ENCODE measurements at regions not wholly inside any gene's neighbourhood (a gene's known extent, or its start where the extent isn't known, plus 50 kb on each side); places are given as distances from the start of the nearest gene placed in this dataset.

- TF ChIP-seq TSHZ2 (CRISPR knock-in tag; IDR thresholded peaks at IDR 0.05) (no peak), CSDC2 (CRISPR knock-in tag; IDR thresholded peaks at IDR 0.05) (no peak), ARNTL (CRISPR knock-in tag; IDR thresholded peaks at IDR 0.05; ENCODE audit: borderline replicate concordance, low read depth) (no peak), SNAI2 (CRISPR knock-in tag; IDR thresholded peaks at IDR 0.05) (no peak), ZNF8 (CRISPR knock-in tag; IDR thresholded peaks at IDR 0.05) (no peak), ZC3H10 (CRISPR knock-in tag; IDR thresholded peaks at IDR 0.05) (no peak), TCF4 (CRISPR knock-in tag; IDR thresholded peaks at IDR 0.05; ENCODE audit: borderline replicate concordance) (no peak), ZFP3 (CRISPR knock-in tag; IDR thresholded peaks at IDR 0.05) (no peak)
Measured at GRCh38 chr15:99906793-99907192, 173.6 kb upstream of the LYSMD4 start (continued).

GRCh38 chr15:99906311-99906710 is 173.1 kb upstream of the LYSMD4 start:
- TF ChIP-seq, protein P1, sequence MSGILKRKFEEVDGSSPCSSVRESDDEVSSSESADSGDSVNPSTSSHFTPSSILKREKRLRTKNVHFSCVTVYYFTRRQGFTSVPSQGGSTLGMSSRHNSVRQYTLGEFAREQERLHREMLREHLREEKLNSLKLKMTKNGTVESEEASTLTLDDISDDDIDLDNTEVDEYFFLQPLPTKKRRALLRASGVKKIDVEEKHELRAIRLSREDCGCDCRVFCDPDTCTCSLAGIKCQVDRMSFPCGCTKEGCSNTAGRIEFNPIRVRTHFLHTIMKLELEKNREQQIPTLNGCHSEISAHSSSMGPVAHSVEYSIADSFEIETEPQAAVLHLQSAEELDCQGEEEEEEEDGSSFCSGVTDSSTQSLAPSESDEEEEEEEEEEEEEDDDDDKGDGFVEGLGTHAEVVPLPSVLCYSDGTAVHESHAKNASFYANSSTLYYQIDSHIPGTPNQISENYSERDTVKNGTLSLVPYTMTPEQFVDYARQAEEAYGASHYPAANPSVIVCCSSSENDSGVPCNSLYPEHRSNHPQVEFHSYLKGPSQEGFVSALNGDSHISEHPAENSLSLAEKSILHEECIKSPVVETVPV (CRISPR knock-in tag; IDR thresholded peaks at IDR 0.05), result no peak
- TF ChIP-seq, protein P2, sequence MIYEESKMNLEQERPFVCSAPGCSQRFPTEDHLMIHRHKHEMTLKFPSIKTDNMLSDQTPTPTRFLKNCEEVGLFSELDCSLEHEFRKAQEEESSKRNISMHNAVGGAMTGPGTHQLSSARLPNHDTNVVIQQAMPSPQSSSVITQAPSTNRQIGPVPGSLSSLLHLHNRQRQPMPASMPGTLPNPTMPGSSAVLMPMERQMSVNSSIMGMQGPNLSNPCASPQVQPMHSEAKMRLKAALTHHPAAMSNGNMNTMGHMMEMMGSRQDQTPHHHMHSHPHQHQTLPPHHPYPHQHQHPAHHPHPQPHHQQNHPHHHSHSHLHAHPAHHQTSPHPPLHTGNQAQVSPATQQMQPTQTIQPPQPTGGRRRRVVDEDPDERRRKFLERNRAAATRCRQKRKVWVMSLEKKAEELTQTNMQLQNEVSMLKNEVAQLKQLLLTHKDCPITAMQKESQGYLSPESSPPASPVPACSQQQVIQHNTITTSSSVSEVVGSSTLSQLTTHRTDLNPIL (CRISPR knock-in tag; IDR thresholded peaks at IDR 0.05; ENCODE audit: low read depth), result no peak
- TF ChIP-seq, protein P3, sequence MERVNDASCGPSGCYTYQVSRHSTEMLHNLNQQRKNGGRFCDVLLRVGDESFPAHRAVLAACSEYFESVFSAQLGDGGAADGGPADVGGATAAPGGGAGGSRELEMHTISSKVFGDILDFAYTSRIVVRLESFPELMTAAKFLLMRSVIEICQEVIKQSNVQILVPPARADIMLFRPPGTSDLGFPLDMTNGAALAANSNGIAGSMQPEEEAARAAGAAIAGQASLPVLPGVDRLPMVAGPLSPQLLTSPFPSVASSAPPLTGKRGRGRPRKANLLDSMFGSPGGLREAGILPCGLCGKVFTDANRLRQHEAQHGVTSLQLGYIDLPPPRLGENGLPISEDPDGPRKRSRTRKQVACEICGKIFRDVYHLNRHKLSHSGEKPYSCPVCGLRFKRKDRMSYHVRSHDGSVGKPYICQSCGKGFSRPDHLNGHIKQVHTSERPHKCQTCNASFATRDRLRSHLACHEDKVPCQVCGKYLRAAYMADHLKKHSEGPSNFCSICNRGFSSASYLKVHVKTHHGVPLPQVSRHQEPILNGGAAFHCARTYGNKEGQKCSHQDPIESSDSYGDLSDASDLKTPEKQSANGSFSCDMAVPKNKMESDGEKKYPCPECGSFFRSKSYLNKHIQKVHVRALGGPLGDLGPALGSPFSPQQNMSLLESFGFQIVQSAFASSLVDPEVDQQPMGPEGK (CRISPR knock-in tag; IDR thresholded peaks at IDR 0.05; ENCODE audit: borderline replicate concordance), result no peak
- TF ChIP-seq ZNF8 (CRISPR knock-in tag; IDR thresholded peaks at IDR 0.05) (no peak), PPARA (CRISPR knock-in tag; IDR thresholded peaks at IDR 0.05; ENCODE audit: borderline replicate concordance) (no peak), CSDC2 (CRISPR knock-in tag; IDR thresholded peaks at IDR 0.05) (no peak), OSR1 (CRISPR knock-in tag; IDR thresholded peaks at IDR 0.05) (no peak), ZFP30 (CRISPR knock-in tag; IDR thresholded peaks at IDR 0.05) (no peak), ZC3H10 (CRISPR knock-in tag; IDR thresholded peaks at IDR 0.05) (no peak)
- no peak for ATAC-seq

DNA sequence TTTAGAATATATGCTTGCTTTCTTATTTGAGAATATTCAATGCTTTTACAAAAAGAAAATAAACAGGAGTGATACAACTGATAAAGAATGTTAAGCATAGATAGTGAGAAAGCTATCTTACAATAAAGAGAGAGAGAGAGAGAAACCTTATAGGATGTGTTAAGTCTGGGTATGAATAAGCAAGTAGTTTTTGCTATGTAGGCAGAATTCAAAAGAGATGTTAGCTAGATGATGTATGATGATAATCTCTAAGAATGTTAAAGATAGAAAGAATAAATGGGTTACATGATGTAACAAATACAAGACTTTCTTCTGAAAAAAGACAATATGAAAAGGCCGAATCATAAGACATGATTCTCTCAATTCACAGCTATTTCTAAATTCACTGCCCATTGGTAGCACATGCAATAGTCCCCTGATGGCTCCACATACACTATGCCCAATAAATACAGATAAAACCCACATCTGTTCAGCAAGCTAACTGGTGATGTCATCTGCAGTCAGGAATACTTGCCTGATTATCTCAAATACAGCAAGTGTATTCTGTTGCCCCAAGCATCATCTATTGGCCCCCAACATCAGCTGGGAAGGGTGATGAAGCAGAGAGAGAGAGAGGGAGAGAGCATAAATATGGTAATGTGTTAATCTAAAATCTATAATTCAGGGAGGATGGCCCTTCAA is 169.2 kb upstream of the LYSMD4 start:
- no peak for TF ChIP-seq BACH2 (CRISPR knock-in tag; IDR thresholded peaks at IDR 0.05; ENCODE audit: borderline replicate concordance)
- no peak for TF ChIP-seq POU6F1 (CRISPR knock-in tag; IDR thresholded peaks at IDR 0.05; ENCODE audit: borderline replicate concordance, low read depth)
- TF ChIP-seq ZFP30 (CRISPR knock-in tag; IDR thresholded peaks at IDR 0.05), result no peak
- TF ChIP-seq, protein P1 (CRISPR knock-in tag; IDR thresholded peaks at IDR 0.05), result no peak
- no peak for TF ChIP-seq ZNF70 (CRISPR knock-in tag; IDR thresholded peaks at IDR 0.05)
- no peak for TF ChIP-seq ZNF565 (CRISPR knock-in tag; conservative IDR thresholded peaks at IDR 0.05; ENCODE audit: low read depth)
- TF ChIP-seq ZFP3 (CRISPR knock-in tag; IDR thresholded peaks at IDR 0.05), result no peak
- no peak for TF ChIP-seq RARB (CRISPR knock-in tag; IDR thresholded peaks at IDR 0.05)
- TF ChIP-seq SNAI2 (CRISPR knock-in tag; IDR thresholded peaks at IDR 0.05), result no peak
- TF ChIP-seq PPARA (CRISPR knock-in tag; IDR thresholded peaks at IDR 0.05; ENCODE audit: borderline replicate concordance), result no peak
- TF ChIP-seq, protein P3 (CRISPR knock-in tag; IDR thresholded peaks at IDR 0.05; ENCODE audit: borderline replicate concordance), result no peak
- no peak for TF ChIP-seq CSDC2 (CRISPR knock-in tag; IDR thresholded peaks at IDR 0.05)
- no peak for TF ChIP-seq ARNTL (CRISPR knock-in tag; IDR thresholded peaks at IDR 0.05; ENCODE audit: borderline replicate concordance, low read depth)
- TF ChIP-seq TCF4 (CRISPR knock-in tag; IDR thresholded peaks at IDR 0.05; ENCODE audit: borderline replicate concordance), result no peak
- no peak for TF ChIP-seq TSHZ2 (CRISPR knock-in tag; IDR thresholded peaks at IDR 0.05)
- no peak for TF ChIP-seq ZNF8 (CRISPR knock-in tag; IDR thresholded peaks at IDR 0.05)
- ATAC-seq, result no peak

Measured in SK-N-SH treated with all-trans-retinoic acid at 6 μM for 48 hours (cell line).